ENCODE measurements at regions not wholly inside any gene's neighbourhood (a gene's known extent, or its start where the extent isn't known, plus 50 kb on each side); places are given as distances from the start of the nearest gene placed in this dataset.

GRCh38 chr17:27241346-27241946, 52.5 kb upstream of the WSB1 start:
- ChIA-PET POLR2A (ENCODE audit: unreplicated experiment) (interaction anchor here (0.8 kb wide), 1 partner anchor 53 kb away, joined by 3 read pairs; no protein-coding TSS in a partner anchor), CTCF (interaction anchor here (1.0 kb wide), 1 partner anchor 92 kb away, joined by 3 read pairs; no protein-coding TSS in a partner anchor)
- H3K9me3 ChIP-seq (ENCODE audit: low read length): no peaks in the 10 kb centered on the region
- H3K4me2 ChIP-seq (ENCODE audit: low read length): peak overlapping the region; percentile 79
- DNase-seq (peak; percentile 95), ATAC-seq (peak; percentile 64)
- BruUV-seq (replicated peaks): no TSS peak
- no peaks in the 10 kb centered on the region for H3K79me2 ChIP-seq (ENCODE audit: low read length)
- H3K27ac ChIP-seq (ENCODE audit: low read length): peak overlapping the region; percentile 93
- intact Hi-C loops (cut with micrococcal nuclease): no loop called here
- H2AFZ ChIP-seq (ENCODE audit: low read length): no peak overlapping the region
- H3K4me1 ChIP-seq (ENCODE audit: insufficient read depth, low read length): peaks cover 67% of the 10 kb centered on the region
- no peaks in the 10 kb centered on the region for H3K27me3 ChIP-seq (ENCODE audit: low read length)
- H3F3A ChIP-seq (ENCODE audit: low read length, unreplicated experiment): no peaks in the 10 kb centered on the region
- H3K9me2 ChIP-seq (replicated peaks; ENCODE audit: low read length): no peaks in the 10 kb centered on the region
- H3K36me3 ChIP-seq (ENCODE audit: low read depth, low read length): no peaks in the 10 kb centered on the region
- H3K4me3 ChIP-seq (ENCODE audit: low read length): peak overlapping the region; percentile 49; the same call in 1 of the 2 replicates
- H4K20me1 ChIP-seq (ENCODE audit: low read length): no peaks in the 10 kb centered on the region
- peak overlapping the region; percentile 50 for H3K9ac ChIP-seq (ENCODE audit: low read length)
- TF ChIP-seq CTCF (conservative IDR thresholded peaks at IDR 0.05; ENCODE audit: low read depth, low read length) (no peak), EZH2 (IDR thresholded peaks at IDR 0.05; ENCODE audit: low read length, unreplicated experiment) (no peak), EZH2phosphoT487 (IDR thresholded peaks at IDR 0.05; ENCODE audit: borderline replicate concordance, low read length) (no peak)

GRCh38 chr17:27242951-27243350, 51.0 kb upstream of the WSB1 start:
- POLR2A ChIA-PET (ENCODE audit: unreplicated experiment): no interaction called here
- intact Hi-C loops (cut with micrococcal nuclease): no loop called here
- Histone ChIP-seq H3K79me2 (ENCODE audit: low read length) (no peaks in the 10 kb centered on the region), H3K9me2 (replicated peaks; ENCODE audit: low read length) (no peaks in the 10 kb centered on the region), H3K27ac (ENCODE audit: low read length) (0 out of 2 replicates have a peak overlapping the region, but pooled peaks have one; percentile 16), H3K9me3 (ENCODE audit: low read length) (no peaks in the 10 kb centered on the region), H4K20me1 (ENCODE audit: low read length) (no peaks in the 10 kb centered on the region), H3K4me1 (ENCODE audit: insufficient read depth, low read length) (peaks cover 68% of the 10 kb centered on the region), H3K36me3 (ENCODE audit: low read depth, low read length) (no peaks in the 10 kb centered on the region), H2AFZ (ENCODE audit: low read length) (no peak overlapping the region), H3K4me2 (ENCODE audit: low read length) (peak overlapping the region; percentile 48; the same call in 1 of the 2 replicates), H3F3A (ENCODE audit: low read length, unreplicated experiment) (no peaks in the 10 kb centered on the region), H3K4me3 (ENCODE audit: low read length) (no peak overlapping the region), H3K27me3 (ENCODE audit: low read length) (no peaks in the 10 kb centered on the region), H3K9ac (ENCODE audit: low read length) (no peak overlapping the region)
- no TSS peak for BruUV-seq (replicated peaks)
- DNase-seq (no peak), ATAC-seq (no peak)
- CTCF ChIA-PET: no interaction called here
- TF ChIP-seq EZH2phosphoT487 (IDR thresholded peaks at IDR 0.05; ENCODE audit: borderline replicate concordance, low read length): no peak
- TF ChIP-seq EZH2 (IDR thresholded peaks at IDR 0.05; ENCODE audit: low read length, unreplicated experiment): no peak
- TF ChIP-seq CTCF (conservative IDR thresholded peaks at IDR 0.05; ENCODE audit: low read depth, low read length): no peak

GRCh38 chr17:27244011-27244410, 49.9 kb upstream of the WSB1 start:
- DNase-seq (no peak), ATAC-seq (no peak)
- Histone ChIP-seq H3F3A (ENCODE audit: low read length, unreplicated experiment) (no peaks in the 10 kb centered on the region), H3K79me2 (ENCODE audit: low read length) (no peaks in the 10 kb centered on the region), H3K9ac (ENCODE audit: low read length) (no peak overlapping the region), H3K4me2 (ENCODE audit: low read length) (no peak overlapping the region), H3K27me3 (ENCODE audit: low read length) (no peaks in the 10 kb centered on the region), H2AFZ (ENCODE audit: low read length) (no peak overlapping the region), H3K9me2 (replicated peaks; ENCODE audit: low read length) (no peaks in the 10 kb centered on the region), H3K36me3 (ENCODE audit: low read depth, low read length) (no peaks in the 10 kb centered on the region), H4K20me1 (ENCODE audit: low read length) (no peaks in the 10 kb centered on the region), H3K4me3 (ENCODE audit: low read length) (no peak overlapping the region), H3K4me1 (ENCODE audit: insufficient read depth, low read length) (peaks cover 73% of the 10 kb centered on the region), H3K9me3 (ENCODE audit: low read length) (no peaks in the 10 kb centered on the region), H3K27ac (ENCODE audit: low read length) (no peak overlapping the region)
- intact Hi-C loops (cut with micrococcal nuclease): no loop called here
- CTCF ChIA-PET: no interaction called here
- POLR2A ChIA-PET (ENCODE audit: unreplicated experiment): no interaction called here
- TF ChIP-seq CTCF (conservative IDR thresholded peaks at IDR 0.05; ENCODE audit: low read depth, low read length): no peak
- no peak for TF ChIP-seq EZH2 (IDR thresholded peaks at IDR 0.05; ENCODE audit: low read length, unreplicated experiment)
- TF ChIP-seq EZH2phosphoT487 (IDR thresholded peaks at IDR 0.05; ENCODE audit: borderline replicate concordance, low read length): no peak
- BruUV-seq (replicated peaks): no TSS peak
